GM18519 (cell line): ENCODE measurements at regions not wholly inside any gene's neighbourhood (a gene's known extent, or its start where the extent isn't known, plus 50 kb on each side); places are given as distances from the start of the nearest gene placed in this dataset.
A peak's percentile ranks its signal among the peaks of the same experiment; 100 is the strongest.

Experiments
- ATAC-seq: cut with Tn5 transposase; IDR thresholded peaks from one replicate; pipeline ENCODE4 v1.9.1; 2021; ENCODE audit warnings: mild to moderate bottlenecking, moderate library complexity; ENCODE audit not compliant: unreplicated experiment, low FRiP score

DNA sequence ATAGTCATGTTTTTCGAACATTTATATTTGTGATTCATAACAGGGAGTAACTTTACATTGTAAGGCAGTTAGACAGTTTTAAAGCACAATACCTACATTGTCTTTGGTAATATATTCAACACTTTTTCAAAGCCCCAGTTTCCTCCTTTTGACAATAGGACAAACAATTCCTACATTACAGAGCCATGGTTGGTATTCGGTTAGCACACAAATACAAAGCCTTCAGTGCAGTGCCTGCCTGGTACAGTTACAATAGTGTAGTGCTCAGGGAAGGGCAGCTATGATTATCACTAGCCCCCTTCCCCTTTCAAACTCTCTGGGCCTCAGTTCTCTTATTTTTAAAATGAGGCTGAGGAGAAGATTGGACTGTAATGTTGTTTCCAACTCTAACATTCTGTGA, 207.8 kb downstream of the TPBG start:
- no peak for ATAC-seq

DNA sequence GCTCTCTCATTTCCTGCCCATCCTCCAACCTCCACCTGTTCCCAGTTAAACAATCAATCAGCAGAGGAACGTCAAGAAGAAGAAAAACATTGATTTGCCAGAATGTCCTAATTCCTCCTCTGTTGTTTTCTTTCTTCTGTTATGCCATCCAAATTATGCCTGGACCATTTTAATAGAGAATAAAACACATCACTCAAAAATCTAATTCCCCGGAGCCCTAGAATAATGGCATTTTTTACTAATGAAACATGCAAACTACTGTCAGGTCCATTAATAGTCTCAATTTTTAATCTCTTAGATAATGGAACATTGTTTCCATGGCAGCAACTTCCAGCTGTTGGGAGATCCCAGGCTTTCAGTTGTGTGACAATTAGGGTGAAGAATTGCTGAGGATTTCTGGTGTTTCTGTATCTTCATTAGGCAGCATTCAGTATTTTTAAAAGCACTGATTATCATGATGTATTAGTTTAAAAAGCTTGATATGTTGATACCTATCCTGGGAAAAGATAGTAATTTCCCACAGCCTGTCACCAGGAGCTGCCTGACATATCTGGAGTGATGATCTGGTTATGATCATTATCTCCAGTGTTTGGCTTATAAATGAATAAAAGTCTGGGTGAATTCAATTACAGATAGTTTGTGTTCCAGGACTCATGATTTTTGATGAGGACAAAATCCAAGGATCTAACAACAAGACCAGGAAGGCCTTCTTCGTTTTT, 209.8 kb downstream of the TPBG start:
- ATAC-seq, result no peak

DNA sequence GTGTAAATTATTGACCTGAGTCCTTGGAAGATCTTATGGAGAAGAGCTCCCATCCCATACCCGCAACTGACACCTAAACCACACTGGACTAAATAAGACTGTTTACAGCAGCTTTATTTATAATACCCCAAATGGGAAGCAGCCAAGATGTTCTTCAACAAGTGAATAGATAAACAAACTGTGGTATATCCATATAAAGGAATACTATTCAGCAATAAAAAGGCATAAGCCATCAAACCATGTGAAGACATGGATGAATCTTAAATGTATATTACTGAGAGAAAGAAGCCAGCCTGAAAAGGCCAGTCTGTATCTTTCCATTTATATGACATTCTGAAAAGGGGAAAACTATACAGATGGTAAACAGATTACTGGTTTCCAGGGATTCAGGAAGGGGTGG, 212.7 kb downstream of the TPBG start:
- ATAC-seq, result no peak

DNA sequence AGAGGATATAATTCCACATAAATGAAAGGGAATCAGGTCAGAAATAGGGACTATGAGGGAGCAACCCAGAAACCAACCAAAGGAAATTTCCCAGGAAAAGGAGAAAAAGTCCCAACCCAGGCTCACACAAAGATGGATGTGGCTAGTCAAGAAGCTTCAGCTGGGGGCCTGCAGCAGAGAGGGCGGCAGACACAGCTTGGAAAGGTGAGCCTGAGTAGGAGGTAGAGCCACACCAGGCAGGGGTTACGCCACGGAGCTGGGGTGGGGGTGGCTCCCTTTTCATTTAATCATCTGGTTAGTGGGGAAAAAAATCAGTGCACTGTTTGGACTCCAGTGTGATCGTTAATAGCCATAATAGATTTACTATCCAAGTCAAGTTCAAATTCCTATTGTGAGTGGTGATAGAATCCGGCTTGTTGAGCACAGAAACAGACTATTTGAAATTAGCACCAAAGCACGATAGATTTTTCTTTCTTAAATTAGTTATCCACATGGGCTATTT, 220.6 kb downstream of the TPBG start:
- ATAC-seq, result no peak

DNA sequence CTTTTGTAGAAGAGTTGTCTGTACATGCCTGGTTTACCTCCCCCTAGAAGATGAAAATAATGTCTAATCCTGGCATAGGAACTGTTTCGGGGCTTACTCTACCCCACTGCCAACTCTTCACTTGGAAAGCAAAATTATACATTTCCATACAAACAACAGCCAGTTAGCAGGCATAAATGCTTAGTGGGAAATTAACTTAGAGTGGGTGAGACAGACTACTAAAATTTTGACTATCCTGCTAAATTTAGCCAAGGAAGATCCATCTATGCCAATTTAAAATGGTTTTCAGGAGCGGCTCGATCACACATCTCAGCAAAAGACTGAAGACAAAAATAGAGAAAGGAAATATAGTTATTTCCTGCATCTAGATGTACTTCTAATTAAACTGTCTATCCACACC, 221.2 kb downstream of the TPBG start:
- ATAC-seq, result no peak

DNA sequence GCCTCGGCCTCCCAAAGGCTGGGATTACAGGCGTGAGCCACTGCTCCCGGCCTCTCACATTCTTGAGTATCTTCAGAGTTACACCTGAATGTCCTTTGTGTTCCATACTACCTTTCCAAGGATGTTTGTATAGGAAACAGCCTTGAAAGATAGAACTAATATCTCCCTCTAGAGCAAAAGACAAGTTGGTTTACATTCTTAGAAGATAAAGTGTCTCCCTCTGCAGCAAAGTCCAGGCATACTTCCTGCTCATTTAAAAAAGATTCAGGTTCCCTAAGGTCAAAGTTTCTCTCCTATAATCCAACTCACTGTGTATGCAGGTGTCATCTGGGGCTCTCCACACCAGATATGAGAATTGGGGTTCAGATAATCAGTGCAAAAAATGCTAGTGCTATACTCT, 224.4 kb downstream of the TPBG start:
- ATAC-seq, result no peak

DNA sequence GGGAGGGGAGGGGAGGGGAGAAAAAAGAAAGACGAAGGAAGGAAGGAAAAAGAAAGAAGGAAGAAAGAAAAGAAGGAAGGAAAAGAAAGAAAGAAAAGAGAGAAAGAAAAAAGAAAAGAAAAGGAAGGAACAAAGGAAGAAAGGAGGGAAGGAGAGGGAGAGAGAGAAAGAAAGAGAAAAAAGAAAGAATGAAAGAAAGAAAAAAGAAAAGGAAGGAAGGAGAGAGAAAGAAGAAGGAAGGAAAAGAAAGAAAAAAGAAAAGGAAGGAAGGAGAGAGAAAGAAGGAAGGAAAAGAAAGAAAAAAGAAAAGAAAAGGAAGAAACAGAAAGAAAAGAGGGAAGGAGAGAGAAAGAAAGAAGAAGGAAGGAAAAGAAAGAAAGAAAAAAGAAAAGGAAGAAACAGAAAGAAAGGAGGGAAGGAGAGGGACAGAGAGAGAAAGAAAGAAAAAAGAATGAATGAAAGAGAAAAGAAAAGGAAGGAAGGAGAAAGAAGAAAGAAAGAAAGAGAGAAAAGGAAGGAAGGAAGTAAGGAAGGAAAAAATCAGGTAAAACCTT, 225.3 kb downstream of the TPBG start:
- no peak for ATAC-seq

DNA sequence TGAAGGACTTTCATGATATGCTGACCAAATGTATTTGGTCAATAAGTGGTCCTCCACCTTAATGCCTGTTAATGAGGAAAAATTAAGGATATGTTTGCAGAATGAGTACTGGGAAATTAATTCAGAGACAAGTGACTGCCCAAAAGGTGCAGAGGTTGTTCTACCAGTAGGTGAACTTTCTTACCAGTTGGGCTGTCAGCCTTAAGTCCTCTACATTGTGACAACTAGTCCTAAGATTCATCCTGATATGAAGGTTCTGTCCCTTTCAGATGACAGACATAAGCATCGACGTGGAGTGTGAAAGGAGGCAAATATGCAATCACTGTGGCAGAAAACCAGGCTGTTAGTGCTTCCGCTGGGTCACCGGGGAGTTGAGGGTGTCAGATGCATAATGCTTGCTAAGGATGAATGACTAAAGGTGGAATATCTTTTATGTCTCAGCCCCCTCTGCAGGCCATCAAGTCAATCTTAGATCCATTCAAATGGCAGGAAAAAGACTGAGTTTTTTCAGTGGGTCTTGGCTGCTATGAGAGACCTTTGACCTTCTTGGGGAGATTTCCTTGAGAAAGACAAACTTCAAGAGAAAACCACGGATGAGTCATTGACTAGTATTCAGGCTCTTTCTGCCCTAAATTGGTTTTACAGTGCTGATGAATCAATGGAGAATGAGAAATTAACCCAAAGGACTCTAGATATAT, 226.0 kb downstream of the TPBG start:
- ATAC-seq, result peak; percentile 79

DNA sequence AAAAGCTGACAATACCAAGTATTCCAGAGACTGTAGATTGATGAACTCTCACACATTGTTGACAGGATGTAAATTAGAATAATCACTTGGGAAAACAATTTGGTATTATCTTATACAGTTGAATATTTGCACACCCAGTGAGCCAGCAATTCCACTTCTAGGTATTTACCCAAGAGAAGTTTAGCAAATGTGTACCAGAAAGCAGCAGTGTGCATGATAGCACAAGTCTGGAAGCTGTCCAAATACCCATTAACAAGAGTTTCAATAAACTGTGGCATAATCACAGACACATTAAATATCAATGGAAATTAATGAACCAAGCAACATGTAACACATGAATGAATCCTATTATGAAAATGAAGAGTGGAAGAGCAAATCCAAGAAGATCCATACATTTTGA, 233.6 kb downstream of the TPBG start:
- no peak for ATAC-seq

DNA sequence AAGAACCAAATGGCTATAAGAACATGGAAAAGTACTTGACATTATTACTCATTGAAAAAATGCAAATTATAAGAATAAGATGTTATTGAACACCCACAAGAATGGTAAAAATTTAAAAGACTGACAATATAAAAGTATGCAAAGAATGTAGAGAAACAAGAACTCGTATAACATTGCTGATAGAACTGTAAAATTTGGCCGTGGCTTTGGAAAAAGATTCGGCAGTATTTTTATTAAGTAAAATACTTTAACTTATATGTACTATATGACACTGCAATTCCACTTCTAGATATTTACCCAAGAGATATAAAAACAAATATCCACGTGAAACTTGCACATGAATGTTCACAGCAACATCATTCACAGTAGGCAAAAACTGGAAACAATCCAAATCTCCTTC, 239.2 kb downstream of the TPBG start:
- no peak for ATAC-seq

DNA sequence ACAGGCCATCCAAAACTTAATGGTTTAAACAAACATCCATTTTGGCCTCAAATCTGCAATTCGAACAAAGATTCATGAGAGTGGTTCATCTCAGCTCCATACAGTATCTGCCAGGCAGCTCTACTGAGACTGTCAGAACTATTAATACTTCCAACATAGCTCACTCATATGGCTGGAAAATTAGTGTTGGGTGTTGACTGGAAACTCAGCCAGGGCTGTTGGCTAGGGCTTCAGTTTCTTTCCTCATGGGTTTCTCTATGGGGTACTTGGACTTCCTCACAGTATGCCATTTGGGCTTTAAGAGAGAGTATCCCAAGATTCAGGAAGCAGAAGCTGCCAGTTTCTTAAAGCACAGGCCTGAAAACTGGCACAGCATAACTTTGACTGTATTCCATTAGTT, 240.3 kb downstream of the TPBG start:
- ATAC-seq, result no peak

DNA sequence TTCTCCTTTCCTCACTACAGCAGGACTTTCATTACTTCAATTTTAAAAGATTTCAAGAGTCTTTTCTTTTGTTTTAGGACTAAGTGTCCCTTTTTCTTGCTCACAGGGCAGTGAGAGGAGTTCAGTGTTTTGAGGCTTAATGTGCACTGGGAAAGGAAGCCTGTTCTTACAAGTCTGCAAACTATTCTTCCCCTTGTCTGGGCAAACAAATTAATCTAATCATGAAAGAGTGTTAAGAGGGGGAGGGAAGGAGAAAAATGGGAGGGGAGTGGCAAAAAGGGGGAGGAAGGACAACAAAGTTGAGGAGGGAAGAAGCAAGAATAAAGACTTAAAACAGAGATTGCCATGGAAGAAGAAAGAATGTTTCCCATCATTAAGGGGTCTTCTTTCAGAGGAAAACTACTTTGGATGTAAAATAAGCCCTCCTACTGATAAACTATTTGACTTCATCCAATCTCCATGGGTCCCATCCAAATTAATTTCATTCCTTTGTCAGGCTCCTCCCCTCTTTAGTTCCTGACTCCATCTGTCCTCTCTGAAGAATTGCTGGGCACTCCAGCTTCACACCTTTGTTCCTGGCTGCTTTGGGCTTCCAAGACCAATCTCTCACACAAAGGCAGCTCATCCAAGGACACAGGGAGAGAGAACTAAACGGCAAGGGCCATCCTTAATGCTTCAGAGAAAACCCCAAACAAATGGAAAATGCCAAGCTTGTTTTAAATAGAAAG, 244.5 kb downstream of the TPBG start:
- no peak for ATAC-seq

DNA sequence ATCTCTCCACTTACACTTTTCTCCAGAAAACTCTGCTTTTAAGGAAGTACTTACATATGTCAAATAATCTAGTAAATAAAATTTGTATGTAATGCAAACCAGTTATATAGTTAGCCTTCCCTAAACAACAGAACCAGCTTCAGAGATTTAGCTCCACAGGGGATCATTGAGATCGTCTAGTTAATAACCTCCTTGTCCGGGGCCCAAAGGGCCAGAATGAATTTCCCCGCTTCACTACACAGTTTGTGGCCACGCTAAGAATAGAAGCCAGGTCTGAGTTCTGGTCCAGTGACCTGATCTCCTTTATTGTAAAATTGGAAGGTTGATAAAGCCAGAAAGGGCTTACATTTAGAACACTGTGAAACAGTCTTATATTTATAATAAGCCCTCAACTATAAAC, 245.2 kb downstream of the TPBG start:
- ATAC-seq, result no peak

DNA sequence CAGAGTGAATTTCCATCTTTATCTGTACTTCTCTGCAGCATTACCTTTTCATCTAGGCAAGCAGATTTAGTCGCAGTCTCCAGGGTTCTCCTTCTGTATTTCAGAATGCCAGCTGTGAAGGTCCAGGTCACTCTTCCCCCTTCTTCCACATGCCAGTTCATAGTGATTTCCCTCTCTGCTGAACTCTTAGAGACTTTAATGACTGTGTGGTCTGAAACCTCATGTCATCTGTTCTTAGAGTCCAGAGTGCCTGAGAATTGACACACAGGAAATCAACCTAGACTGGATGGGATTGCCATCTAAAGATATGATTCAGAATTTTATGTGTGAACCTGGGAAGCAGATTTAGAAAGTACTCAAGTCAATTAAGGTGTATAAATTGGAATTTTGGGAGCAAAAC, 248.1 kb downstream of the TPBG start:
- ATAC-seq, result no peak

DNA sequence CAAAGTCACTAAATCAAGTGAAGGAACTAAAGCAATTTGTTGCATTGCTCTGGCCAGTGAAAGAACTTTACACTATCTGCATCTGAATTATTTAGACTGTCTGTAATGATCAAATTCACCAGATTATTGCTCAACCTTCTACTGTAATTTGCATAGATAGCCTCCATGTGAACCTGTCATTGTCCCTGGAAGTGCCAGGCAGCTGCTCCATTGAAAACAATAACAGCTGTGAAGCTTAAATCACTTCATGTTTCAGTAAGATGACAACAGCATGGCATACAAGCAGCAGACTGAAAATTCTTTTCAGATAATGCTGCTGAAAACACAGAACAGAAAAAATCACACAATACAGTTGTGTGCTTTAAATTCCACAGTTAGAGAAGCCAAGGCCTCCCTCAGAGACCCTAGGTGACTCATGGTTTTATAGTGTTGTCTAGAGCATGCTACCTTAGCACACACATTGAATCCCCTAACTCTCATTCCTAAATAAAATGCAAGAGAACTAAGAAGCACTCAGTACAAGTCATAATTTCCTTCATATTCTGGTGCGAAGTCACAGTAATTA, 248.9 kb downstream of the TPBG start:
- ATAC-seq, result no peak

DNA sequence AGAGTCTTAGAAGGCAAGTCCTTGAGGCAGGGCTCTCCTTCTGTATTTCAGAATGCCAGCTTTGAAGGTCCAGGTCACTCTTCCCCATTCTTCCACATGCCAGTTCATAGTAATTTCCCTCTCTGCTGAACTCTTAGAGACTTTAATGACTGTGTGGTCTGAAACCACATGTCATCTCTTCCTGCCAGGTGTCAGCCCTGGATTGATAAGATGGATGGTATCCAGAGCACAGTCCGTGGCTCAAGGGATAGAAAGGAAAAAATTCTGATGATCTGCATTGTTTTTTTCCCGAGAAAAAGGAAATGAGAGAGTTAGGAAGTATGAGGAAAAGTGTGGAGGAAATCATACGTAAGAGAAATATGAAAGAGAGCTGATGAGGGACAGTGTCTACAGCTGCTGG, 250.9 kb downstream of the TPBG start:
- no peak for ATAC-seq

DNA sequence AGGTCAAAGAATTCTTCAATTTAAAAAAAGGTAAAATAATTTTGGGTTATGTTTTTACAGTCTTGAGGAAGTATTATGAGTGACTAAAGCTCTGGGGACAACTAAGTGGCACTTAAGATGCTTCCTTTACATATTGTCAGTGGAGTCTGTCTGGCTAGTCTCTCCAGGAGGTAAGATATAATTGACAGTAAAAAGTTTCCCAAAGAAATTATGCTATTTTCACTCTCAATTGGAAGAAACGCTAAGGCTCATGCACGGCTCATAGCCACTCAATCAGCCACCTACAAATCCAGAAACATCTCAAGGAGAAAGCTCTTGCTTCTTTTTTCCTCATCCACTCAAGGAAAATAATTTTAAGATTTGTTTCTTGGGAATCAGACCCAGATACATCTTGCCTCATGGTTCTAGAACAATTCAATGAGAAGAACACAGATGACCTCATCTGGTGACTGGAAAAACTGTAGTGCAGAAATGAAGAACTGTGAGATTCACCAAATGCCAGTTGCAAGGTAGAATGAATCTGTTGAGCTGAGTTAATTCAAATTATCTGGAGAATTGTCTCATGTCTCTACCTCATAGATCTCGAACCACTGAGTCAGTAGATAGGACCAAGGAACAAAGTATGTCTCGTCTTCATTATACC, 252.9 kb downstream of the TPBG start:
- ATAC-seq, result no peak

DNA sequence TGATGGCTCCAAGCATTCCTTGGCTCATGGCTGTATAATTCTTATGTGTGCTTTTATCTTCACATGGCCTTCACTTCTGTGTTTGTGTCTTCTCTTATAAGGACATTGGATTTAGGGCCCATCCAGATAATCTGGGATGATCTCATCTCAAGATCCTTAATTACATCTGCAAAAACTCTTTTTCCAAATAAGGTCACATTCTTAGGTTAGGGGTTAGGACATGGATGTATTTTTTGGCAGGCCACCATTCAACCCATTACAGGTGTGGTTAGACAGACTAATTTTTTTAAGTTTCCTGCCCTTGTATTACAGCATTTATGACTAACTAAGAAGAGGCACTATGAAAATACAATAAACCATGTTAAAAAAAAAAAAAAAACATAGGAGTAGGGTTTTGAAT, 254.0 kb downstream of the TPBG start:
- no peak for ATAC-seq

DNA sequence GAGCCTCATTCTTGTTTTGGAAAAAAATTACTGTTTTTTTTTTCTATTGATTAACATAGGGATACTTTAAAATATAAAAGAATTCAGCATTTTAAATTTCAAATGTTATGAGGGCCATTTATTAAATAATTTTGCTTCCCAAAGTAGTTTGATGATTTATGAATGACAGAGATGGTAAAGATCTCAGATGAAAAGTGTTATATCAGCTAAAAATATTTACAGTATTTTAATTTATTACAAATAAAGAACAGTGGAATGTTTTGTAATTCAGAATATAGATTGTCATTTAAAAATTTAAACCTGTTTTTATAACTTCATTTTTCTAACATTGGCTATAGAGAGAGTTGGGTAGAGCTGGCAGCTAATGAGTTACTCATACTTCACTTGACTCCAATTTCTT, 256.0 kb downstream of the TPBG start:
- no peak for ATAC-seq

DNA sequence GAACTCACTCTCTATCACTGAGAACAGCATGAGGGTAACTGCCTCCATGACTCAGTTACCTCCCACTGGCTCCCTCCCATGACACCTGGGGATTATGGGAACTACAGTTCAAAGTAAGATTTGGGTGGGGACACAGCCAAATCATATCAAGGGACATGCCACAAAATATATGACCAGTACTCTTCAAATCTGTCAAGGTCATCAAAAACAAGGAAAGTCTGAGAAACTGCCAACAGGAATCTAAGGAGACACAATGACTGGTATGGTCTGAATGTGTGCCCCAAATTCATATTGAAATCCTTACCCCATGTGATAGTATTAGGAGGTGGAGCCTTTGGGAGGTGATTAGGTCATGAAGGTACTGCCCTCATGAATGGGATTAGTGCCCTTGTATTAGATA, 258.8 kb downstream of the TPBG start:
- no peak for ATAC-seq
